HG02798 (cell line): ENCODE measurements at regions not wholly inside any gene's neighbourhood (a gene's known extent, or its start where the extent isn't known, plus 50 kb on each side); places are given as distances from the start of the nearest gene placed in this dataset.
"Not testable (repeated sequence)": the region's sequence is repeated elsewhere in the genome, so short reads cannot be mapped to it uniquely, and the experiment has no call there.

ENCODE experiments used
- ATAC-seq: cut with Tn5 transposase; IDR thresholded peaks from one replicate; pipeline ENCODE4 v1.9.1; 2021; ENCODE audit warnings: mild to moderate bottlenecking; ENCODE audit not compliant: unreplicated experiment, poor library complexity

DNA sequence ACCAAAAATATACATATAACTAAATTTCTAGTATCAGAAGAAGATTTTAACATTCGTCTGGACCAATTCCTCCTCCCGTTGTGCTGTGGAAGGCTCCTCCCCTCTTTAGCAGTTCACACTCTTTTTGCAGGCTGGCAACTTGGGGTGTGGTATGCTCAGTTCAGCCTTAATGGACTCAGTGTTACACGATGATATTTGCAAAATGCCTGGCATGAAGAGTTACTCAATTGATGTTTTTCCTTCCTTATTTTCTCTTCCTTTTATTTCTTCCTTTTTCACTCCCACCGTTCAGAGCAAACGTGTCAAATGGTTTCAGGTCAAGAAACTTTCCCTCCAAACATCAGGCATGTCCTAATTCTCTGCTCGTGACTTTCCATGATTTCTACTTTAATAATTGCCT is 248.3 kb downstream of the PHF14 start:
- no peak for ATAC-seq

DNA sequence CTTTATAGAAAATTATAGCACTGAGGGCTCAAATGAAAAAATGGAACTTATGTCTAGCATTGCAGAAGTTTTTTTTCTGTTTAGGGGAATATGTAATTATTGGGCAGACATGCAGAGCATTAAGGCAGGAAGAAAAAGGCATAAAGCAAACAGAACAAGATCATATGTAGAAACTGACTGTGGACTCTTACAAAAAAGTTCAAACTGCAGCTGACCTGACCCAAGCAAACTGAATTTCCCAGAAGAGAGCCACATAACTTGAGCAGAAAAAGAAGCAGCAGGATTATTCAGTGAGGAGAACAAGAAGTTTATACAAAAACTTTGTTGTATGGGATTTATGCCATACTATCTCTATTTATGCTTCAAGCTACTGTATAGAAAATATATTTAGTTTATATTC is 250.9 kb downstream of the PHF14 start:
- no peak for ATAC-seq

DNA sequence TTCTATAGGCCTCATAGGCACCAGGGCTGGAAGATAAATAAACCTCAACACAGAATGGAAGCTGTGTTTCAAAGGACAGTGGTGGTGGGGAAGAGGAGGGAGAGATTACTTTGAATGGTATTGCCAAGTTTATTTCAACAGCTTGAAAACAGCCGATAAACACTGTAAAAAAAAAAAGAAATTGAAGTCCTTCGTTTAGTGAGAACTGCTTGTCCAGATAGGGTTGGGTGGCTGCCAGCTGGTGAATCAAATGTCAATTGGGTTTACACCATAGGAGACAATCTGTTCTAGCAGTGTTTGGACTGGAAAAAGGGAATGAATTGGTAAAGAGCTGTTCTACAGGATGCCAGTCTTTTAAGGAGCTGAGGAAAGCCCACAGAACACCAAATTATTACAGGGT is 254.8 kb downstream of the PHF14 start:
- no peak for ATAC-seq

DNA sequence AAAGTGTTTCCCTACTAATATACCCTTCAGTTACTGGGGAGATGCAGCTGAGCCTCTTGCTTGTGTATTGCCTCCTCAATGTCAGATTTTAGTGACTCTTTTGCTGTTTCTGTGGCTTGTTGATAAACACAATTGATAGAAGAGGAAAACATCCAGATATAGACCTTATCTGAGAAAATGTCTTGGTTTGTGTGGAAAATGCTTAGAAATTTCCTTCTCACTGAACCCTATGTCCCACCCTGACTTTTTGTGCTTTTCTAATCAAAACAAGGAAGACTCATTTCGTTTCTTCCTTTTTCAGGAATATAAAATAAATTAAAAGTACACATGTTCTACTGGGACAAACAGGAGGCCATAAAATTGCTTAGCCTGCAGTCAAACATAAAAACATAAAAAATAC is 257.5 kb downstream of the PHF14 start:
- no peak for ATAC-seq

DNA sequence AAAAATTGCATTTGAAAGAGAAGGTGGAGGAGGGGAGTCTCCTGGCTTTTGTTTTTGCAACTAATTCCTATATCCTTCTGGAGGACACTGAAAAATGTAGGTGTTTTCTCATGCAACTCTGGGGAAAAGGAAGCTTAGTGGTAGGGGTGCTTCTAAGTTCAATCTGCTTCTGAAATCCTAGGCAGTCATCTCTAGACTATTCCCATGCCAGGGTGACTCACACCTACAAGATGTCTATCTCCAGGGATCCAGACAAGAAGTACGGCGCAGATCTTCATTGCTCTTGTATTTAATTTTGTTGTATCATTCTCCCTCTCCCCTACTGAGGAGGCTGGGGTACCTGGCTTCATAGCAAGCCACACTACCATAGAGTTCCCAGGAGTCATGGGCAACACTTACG is 258.8 kb downstream of the PHF14 start:
- ATAC-seq: no peak

DNA sequence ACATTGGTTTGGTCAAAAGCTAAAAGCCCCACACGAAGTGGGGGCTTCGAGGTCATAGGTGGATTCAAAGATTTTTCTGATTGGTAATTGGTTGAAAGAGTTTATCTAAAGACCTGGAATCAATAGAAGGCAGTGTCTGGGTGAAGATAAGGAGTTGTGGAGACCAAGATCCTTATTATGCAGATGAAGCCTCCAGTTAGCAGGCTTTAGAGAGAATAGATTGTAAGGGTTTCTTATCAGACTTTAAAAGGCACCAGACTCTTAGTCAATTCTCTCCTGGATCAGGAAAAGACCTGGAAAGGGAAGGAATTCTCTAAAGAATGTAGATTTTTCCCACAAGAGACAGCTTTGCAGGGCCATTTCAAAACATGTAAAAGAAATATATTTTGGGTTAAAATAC is 260.2 kb downstream of the PHF14 start:
- no peak for ATAC-seq

DNA sequence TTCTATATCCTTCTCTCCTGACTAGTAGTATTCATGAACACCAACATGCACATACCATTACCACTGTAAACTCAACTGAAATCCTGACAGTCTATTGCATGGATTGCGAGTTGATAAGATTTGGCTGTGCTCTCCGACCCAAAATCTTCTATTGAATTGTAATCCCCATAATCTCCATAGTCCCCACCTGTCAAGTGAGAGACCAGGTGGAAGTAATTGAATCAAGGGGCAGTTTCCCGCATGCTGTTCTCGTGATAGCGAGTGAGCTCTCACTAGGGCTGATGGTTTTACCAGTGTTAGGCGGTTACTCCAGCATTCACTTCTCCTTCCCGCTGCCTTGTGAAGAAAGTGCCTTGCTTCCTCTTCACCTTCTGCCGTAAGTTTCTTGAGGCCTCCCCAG is 261.8 kb downstream of the PHF14 start:
- ATAC-seq: no peak

DNA sequence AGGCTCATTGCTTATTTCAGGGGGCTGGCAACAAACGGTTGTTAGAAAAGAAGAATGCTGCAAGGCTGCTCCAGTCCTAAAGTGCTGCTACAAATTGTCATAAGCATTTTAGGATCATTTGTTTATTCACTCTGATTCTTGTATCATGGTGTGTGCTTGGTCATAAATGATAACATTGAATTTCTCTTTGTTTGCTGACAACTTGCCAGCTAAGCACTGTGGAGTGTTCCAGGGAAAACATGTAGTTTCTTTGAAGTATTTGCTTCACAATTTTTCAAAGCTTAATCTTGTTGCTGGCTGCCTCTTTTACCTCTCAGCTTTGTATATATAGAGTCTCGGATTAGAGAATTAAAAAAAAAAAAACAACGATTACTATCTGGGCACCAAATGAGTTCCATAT is 263.0 kb downstream of the PHF14 start:
- no peak for ATAC-seq

DNA sequence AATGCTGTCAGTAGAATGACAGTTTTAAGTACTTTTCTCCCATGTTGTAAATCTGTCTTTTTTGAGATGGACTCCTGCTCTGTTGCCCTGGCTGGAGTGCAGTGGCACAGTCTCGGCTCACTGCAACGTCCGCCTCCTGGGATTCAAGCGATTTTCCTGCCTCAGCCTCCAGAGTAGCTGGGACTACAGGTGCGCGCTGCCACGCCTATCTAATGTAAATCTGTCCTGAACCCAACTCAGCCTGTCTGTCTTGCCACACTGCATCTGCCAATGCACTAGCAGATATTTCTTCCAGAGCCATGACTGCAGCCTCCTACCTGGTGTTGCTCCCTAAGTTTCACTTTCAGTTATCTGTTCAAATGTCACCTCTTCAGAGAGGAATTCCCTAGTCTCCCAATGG is 264.1 kb downstream of the PHF14 start:
- ATAC-seq: no peak

DNA sequence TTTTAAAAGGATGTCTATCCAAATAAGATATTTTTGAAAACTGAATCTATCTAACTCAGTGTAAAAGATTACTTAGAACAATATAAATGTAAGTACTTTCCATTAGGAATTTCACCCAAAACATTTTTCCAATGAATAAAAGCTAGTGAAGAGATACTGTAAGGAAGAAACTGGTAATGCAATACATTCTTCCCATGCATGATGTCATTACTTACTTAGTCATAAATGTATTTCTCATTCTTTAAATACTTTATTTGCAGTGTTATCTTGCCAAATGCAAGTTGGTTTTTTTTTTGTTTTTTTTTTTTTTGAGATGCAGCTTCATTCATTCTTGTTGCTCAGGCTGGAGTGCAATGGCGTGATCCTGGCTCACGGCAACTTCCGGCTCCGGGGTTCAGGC is 265.6 kb downstream of the PHF14 start:
- no peak for ATAC-seq

DNA sequence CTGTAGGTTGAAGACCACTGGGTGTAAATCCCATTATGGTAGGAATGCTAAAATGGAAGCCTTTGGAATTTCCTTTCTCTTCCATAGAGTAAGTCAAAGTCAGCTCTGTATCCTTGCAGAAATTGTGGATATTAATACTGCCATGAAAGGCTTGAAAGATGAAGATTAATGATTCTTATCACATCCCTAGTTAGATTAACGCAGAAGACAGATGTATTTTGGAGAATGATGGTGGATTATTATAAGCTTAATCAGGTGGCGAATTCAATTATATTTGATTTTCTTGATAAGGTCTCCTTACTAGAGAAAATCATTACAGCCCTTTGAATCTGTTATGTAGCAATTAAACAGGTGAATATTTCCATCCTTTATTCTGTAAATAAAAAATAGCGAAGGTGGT is 270.1 kb downstream of the PHF14 start:
- ATAC-seq: no peak

DNA sequence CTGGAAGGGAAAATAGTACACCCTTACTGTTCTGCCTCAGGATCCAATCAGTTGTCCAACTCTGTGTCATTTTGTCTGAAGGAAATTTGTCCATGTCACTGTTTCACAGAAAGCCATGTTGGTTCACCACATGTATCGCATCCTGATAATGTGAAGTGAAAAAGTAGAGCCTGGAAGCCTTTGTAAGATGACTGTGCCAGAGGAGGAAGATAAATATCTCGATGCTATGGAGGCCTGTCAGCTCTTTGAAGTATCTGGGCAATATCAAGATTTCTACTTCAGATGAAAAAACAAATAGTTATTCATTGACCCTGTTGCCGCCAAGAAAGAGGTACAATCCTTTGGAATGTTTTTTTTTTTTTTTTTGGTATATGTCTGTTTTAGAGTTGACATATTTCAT is 270.5 kb downstream of the PHF14 start:
- ATAC-seq: no peak

DNA sequence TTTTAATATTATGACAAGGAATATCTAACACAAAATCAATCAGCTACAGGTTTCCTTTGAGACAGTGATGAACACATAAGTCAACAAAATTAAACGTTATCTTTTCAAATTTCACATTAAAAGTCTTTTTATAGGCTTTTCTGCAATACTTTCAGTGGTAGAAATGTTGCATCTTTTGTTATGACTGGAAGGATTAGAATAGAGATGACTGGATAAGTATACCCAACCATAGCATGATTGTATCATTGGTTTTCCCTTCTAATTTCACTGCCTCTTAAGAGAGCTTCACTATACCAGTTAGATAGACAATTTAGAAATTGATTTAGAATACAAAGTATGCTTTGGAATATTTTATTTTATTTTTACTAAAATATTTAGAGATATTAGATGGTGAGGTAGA is 273.9 kb downstream of the PHF14 start:
- no peak for ATAC-seq

DNA sequence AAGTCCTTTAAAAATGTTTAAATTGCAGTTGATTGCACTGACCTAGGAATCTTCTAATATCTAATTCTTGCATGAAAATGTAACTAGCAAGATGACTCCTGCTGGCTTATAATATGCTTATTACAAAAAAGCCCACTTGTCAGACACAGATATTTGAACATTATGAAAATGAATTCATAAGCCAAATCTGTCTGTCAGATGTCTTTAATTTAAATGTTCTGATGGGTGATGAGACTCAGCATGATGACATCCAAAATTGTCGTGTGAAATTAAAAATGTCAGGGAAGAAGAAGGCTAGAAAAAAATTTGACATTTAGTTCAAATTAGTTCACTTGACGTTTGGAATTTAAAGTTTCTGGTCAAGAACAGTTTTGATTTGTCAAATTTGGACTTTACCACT is 277.8 kb downstream of the PHF14 start:
- ATAC-seq: no peak

DNA sequence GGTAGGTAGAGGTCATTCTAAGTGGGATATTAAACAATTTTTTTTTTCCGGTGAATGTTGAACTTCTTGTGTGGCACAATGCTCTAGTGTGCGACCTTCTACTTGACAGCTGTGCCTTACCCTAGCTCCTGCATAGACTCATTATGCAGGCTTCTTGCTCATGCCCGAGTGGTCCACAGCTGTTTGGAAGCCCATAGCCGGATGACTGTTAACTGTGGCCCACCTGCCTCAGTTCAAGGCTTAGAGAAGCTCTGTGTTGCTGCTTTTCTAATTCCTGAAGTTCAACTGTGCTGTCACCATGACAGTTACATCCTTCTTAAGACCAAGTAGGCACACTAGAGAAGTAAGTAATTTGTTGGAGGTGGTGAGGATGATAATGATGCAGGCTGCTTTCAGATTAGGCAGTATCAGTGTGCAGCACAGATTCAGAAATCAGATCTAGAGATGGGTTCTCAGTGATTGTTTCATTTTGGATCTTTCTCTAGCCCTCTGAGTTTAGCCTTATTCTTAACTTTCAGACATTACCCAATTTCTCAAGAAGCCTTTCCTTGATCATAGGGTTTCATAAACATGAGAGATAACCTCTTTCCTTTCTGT is 278.4 kb downstream of the PHF14 start:
- no peak for ATAC-seq

DNA sequence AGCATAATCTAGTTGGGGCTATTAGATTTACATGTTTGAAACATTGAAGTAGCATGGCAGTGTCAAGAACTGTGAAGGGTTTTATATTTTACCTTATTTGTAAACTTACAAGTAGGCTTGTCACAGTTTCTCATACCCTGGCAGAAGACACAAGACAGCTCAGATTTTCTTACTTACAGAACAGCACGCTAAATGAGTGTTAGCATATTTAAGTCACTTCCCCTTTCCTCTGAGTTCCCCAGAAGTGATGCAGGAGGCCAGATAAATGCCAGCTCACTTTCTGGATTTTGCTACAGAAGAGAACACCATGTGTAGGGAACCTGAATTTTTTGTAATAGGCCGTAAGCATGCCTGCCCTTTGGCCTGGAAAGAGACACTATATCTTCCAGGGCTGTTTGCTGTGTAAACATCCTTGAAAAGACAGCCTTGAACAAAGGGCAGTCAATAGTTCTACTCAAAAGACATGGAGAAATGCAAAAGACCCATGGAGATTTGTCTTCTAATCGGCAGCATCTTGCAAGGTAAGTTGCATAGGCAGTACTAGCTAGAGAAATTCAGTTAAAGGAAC is 279.1 kb downstream of the PHF14 start:
- ATAC-seq: no peak

DNA sequence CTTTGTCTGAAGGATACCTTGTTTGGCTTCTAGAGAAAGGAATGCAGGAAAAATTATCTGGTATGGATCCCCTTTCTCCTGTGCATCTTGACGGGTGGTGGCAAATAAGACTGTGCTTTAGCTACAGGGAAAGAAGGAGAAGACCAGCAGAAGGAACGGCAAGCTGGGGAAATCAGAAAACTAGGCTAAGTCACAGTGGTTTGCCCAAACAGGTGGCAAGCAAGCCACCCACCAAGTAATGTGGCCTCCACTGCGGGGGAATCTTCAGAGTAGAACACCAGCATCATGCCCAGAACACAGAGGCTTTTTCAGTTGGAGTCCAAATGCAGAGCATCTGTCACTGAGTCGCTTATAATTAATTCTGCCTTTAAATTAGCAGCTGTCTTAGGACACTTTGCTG is 282.8 kb downstream of the PHF14 start:
- ATAC-seq: no peak

DNA sequence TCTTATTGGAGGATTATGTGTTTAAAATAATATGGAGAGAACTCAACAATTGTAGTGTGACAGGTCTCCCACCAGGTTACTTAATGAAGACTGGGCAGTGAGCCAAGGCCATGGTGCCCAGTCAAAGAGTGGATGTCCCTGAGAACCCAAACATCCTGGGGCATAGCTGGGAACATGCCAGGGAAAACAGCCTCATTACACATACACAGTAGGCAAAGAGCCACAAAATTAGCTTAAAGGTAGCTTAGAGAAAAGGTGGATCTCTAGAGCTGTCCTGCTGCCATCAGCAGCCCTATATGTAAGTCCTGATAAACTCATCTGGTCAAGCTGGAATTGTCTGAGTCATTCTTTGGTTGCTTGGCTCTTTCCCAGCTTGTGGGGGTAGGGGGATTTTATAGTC is 287.8 kb downstream of the PHF14 start:
- ATAC-seq: no peak

DNA sequence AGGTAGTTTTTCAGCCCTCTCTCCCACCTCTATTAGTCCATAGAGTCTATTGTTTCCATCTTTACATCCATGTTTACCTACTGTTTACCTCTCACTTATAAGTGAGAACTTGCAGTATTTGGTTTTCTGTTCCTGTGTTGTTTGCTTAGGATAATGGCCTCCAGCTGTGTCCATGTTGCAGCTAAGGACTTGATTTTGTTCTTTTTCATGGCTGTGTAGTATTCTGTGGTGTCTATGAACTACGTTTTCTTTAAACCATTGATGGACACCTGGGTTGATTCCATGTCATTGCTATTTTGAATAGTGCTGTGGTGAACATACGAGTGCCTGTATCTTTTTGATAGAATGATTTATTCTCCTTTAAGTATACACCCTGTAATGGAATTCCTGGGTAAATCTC is 292.4 kb downstream of the PHF14 start:
- no peak for ATAC-seq

DNA sequence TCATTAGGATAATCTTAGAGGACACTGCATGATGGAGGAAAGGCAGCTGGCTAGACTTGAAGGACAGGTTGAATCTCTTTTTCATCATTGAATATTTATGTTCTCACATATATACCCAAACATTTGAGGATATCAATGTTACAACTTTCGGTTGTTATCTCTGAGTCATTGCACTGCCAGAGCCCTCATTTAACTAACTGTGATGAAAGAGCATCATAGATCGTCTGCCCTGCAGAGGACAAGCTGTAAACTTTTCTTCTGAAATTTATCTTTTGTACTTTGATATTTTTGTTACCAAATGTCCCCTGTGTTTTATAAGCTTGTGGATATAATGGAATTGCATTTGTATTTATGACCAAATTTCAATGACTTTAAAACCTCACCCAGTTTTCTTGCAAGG is 298.7 kb downstream of the PHF14 start:
- ATAC-seq: no peak

DNA sequence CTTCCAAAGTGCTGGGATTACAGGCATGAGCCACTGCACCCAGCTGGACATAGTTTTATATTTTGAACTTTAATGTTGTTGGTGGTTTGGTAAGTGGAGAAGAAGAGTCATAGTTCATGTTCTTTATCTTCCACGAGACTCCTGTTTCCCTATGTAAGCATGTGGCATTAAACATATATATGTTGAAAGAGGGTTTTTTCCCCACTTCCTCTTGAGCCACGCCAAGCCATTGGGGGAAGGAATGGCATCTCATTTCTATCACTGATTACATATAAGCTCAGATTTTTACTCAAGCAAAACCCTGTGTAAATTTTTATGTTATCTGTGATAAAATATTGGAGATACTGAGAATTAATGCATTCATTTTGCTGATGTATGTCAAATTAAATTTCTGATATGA is 300.4 kb downstream of the PHF14 start:
- ATAC-seq: no peak

DNA sequence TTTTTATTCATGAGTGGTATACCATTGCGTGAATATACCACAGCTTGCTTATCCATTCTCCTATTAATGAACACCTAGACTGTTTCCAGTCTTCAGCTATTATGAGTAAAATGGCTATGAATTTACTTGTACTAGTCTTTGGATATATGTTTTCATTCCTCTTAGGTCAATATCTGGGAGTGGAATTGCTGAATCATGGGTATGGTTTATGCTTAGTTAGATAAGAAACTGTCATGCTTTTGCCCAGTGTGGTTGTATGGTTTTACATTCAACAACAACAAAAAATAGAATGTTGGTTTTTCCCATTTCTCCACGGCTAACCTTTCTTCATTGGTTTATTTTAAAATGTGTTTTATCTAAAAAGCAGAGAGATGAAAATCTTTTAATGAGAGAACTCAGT is 308.3 kb downstream of the PHF14 start:
- no peak for ATAC-seq

DNA sequence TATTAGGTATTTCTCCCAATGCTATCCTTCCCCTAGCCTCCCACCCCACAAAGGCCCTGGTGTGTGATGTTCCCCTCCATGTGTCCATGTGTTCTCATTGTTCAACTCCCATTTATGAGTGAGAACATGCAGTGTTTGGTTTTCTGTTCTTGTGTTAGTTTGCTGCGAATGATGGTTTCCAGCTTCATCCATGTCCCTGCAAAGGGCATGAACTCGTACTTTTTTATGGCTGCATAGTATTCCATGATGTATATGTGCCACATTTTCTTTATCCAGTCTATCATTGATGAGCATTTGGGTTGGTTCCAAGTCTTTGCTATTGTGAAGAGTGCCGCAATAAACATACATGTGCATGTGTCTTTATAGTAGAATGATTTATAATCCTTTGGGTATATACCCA is 309.9 kb downstream of the PHF14 start:
- ATAC-seq: not testable (repeated sequence)
